Upper lobe of right lung (tissue), 1 donor: ENCODE measurements at regions not wholly inside any gene's neighbourhood (a gene's known extent, or its start where the extent isn't known, plus 50 kb on each side); places are given as distances from the start of the nearest gene placed in this dataset.
"Not testable (repeated sequence)": the region's sequence is repeated elsewhere in the genome, so short reads cannot be mapped to it uniquely, and the experiment has no call there.

Experiments
- ATAC-seq: fragments of 200-7000 bp; cut with Tn5 transposase; one replicate; pipeline ENCODE4 v1.9.1; 2020; ENCODE audit warnings: mild to moderate bottlenecking, moderate library complexity
- DNase-seq: peaks from one replicate; pipeline ENCODE4 v3.0.0-alpha.2; 2020
- H3K27ac ChIP-seq: fragments of 200-600 bp; one replicate; pipeline ENCODE4 v1.8.0; 2022
- H3K27me3 ChIP-seq: fragments of 200-600 bp; one replicate; pipeline ENCODE4 v1.8.0; 2022; ENCODE audit warnings: mild to moderate bottlenecking
- H3K36me3 ChIP-seq: fragments of 200-600 bp; one replicate; pipeline ENCODE4 v1.8.0; 2022
- H3K4me1 ChIP-seq: fragments of 200-600 bp; one replicate; pipeline ENCODE4 v1.8.0; 2022
- H3K4me3 ChIP-seq: fragments of 200-600 bp; one replicate; pipeline ENCODE4 v1.8.0; 2022; ENCODE audit warnings: mild to moderate bottlenecking
- H3K9me3 ChIP-seq: fragments of 200-600 bp; one replicate; pipeline ENCODE4 v1.8.0; 2022
- intact Hi-C: fragments of 100-400 bp; cut with DNase I; formaldehyde crosslinking; loops from one replicate; pipeline ENCODE4 v1.11.0; 2022
- TF ChIP-seq, protein P1 (sequence below): fragments of 200-600 bp; IDR thresholded peaks from one replicate; pipeline ENCODE4 v1.8.0; 2022; ENCODE audit warnings: antibody characterized with exemption
- donor health status: DM: no; HTN: yes; CAD: no; lungs with severe emphysema.

- intact Hi-C loops, result no loop called here
- TF ChIP-seq, protein P1, sequence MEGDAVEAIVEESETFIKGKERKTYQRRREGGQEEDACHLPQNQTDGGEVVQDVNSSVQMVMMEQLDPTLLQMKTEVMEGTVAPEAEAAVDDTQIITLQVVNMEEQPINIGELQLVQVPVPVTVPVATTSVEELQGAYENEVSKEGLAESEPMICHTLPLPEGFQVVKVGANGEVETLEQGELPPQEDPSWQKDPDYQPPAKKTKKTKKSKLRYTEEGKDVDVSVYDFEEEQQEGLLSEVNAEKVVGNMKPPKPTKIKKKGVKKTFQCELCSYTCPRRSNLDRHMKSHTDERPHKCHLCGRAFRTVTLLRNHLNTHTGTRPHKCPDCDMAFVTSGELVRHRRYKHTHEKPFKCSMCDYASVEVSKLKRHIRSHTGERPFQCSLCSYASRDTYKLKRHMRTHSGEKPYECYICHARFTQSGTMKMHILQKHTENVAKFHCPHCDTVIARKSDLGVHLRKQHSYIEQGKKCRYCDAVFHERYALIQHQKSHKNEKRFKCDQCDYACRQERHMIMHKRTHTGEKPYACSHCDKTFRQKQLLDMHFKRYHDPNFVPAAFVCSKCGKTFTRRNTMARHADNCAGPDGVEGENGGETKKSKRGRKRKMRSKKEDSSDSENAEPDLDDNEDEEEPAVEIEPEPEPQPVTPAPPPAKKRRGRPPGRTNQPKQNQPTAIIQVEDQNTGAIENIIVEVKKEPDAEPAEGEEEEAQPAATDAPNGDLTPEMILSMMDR, result no peak
- no peak for DNase-seq
Measured at GRCh38 chr10:33483816-33484190, 149.3 kb upstream of the NRP1 start.

GRCh38 chr10:33483124-33483815 lies 148.8 kb upstream of the NRP1 start:
- no peak for DNase-seq
- H3K4me3 ChIP-seq, result no peak overlapping the region
- no peak overlapping the region for H3K27ac ChIP-seq
- ATAC-seq, result no peak
- intact Hi-C loops, result no loop called here
- H3K4me1 ChIP-seq, result no peaks in the 10 kb centered on the region
- H3K9me3 ChIP-seq, result no peaks in the 10 kb centered on the region
- no peaks in the 10 kb centered on the region for H3K36me3 ChIP-seq
- TF ChIP-seq, protein P1, result no peak
- no peaks in the 10 kb centered on the region for H3K27me3 ChIP-seq

More at GRCh38 chr10:33483816-33484190, 149.3 kb upstream of the NRP1 start:
- Histone ChIP-seq H3K27me3 (no peaks in the 10 kb centered on the region), H3K4me1 (no peaks in the 10 kb centered on the region), H3K4me3 (no peak overlapping the region), H3K36me3 (no peaks in the 10 kb centered on the region), H3K9me3 (no peaks in the 10 kb centered on the region), H3K27ac (no peak overlapping the region)
- no peak for ATAC-seq

GRCh38 chr10:33482486-33482885 lies 148.0 kb upstream of the NRP1 start:
- no peaks in the 10 kb centered on the region for H3K36me3 ChIP-seq
- no peak for DNase-seq
- H3K27me3 ChIP-seq, result no peaks in the 10 kb centered on the region
- no peak for ATAC-seq
- H3K27ac ChIP-seq, result no peak overlapping the region
- H3K4me1 ChIP-seq, result no peaks in the 10 kb centered on the region
- no peak overlapping the region for H3K4me3 ChIP-seq
- TF ChIP-seq, protein P1, result no peak
- intact Hi-C loops, result no loop called here
- H3K9me3 ChIP-seq, result no peaks in the 10 kb centered on the region

DNA sequence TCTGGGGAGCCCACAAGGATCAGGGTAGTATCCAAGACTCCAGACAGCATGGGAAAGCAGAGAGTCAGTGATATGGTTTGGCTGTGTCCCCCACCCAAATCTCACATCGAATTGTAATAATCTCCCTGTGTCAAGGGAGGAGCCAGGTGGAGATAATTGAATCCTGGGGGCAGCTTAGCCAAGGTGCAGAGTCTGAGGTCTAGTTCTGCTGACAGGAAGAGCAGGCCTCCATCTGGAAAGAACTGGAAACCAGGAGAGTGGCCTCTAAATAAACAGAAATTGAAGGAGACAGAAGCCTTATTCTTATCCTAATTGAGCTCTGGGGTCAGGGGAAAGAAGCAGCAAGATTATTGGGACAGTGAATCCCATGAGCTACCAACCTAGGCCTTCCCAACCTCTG lies 146.7 kb upstream of the NRP1 start:
- TF ChIP-seq, protein P1, result no peak
- Histone ChIP-seq H3K9me3 (no peaks in the 10 kb centered on the region), H3K27ac (no peak overlapping the region), H3K4me3 (no peak overlapping the region), H3K27me3 (no peaks in the 10 kb centered on the region), H3K4me1 (no peaks in the 10 kb centered on the region), H3K36me3 (no peaks in the 10 kb centered on the region)
- no peak for DNase-seq
- intact Hi-C loops, result no loop called here
- no peak for ATAC-seq

- H3K9me3 ChIP-seq, H3K36me3 ChIP-seq, DNase-seq, intact Hi-C loops, H3K4me1 ChIP-seq, ATAC-seq, H3K27ac ChIP-seq, H3K27me3 ChIP-seq, H3K4me3 ChIP-seq: not testable (repeated sequence)
Measured at GRCh38 chr10:33480417-33480816, 145.9 kb upstream of the NRP1 start.

DNA sequence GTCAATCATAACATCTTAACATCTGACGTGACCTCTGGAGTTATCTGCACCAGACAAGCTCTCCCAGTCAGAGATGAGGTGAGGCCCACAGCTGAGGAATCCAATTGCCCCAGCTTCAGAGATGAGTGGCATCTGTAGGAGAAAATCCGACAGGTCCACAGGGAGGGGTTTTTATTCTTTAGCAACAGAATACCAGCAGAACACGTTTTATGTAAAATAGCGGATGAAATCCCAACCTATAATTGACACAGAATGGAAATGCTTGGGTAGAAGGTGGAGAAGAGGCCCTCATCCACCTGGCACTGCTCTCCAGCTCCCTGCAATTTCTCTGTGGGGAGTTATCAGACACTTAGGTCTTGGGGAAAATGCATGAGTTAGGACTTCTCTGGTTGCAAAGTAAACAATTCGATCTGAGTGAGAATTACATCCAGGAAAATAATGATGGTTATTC lies 144.2 kb upstream of the NRP1 start:
- no peaks in the 10 kb centered on the region for H3K36me3 ChIP-seq
- intact Hi-C loops, result no loop called here
- TF ChIP-seq, protein P1, result no peak
- no peak for ATAC-seq
- no peak overlapping the region for H3K27ac ChIP-seq
- H3K4me3 ChIP-seq, result no peak overlapping the region
- no peak for DNase-seq
- no peaks in the 10 kb centered on the region for H3K9me3 ChIP-seq
- no peaks in the 10 kb centered on the region for H3K4me1 ChIP-seq
- no peaks in the 10 kb centered on the region for H3K27me3 ChIP-seq
